Large intestine (tissue), 3 donors: ENCODE measurements at regions not wholly inside any gene's neighbourhood (a gene's known extent, or its start where the extent isn't known, plus 50 kb on each side); places are given as distances from the start of the nearest gene placed in this dataset.

Experiments used
- DNase-seq, 2 donors: peaks; one replicate each; pipeline versions ENCODE4 v3.0.0 to v3.0.0-alpha.2; 2013
- H3K27ac ChIP-seq: one replicate; pipeline ENCODE4 v1.5.1; 2013; ENCODE audit warnings: low read length
- H3K27me3 ChIP-seq: 2 replicates; pipeline ENCODE4 v1.6.1; 2013; ENCODE audit warnings: low read length; ENCODE audit not compliant: control insufficient read depth, insufficient read depth
- H3K36me3 ChIP-seq: 2 replicates; pipeline ENCODE4 v1.6.1; 2013; ENCODE audit warnings: low read length; ENCODE audit not compliant: control insufficient read depth, insufficient read depth
- H3K4me1 ChIP-seq: one replicate; pipeline ENCODE4 v1.6.1; 2013; ENCODE audit warnings: low read length; ENCODE audit not compliant: control insufficient read depth, insufficient read depth
- H3K4me3 ChIP-seq: one replicate; pipeline ENCODE4 v1.5.1; 2013; ENCODE audit warnings: low read length
- H3K9me3 ChIP-seq: one replicate; pipeline ENCODE4 v1.6.1; 2013; ENCODE audit warnings: mild to moderate bottlenecking, low read depth, low read length, moderate library complexity; ENCODE audit not compliant: control insufficient read depth
- WGBS: methylation state at CpG from one replicate; pipeline ENCODE4 v1.1.5; 2013; ENCODE audit warnings: low lambda C conversion rate; ENCODE audit not compliant: insufficient coverage; 5-methylcytosine and 5-hydroxymethylcytosine counted together

DNA sequence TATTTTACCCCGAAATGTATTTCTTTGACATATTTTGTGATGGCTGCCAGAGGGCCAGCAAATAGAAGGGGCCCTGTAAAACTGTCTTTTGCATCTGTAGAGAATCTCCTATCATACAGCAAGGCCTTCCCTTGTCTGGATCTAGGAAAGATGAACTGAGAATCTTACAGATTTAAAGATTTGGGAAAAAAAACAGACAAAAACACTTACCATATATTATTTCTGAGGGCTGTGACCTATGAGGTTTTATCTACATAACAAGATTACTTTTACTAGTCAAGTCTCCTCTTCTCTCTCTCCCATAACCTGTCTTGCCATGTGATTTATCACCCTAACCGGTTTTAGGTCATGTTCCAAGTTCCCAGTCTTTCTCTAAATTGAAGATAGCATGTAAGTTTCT is 599.2 kb upstream of the CDH6 start:
- no peaks in the 10 kb centered on the region for H3K4me1 ChIP-seq
- WGBS = 100% methylated on average over 1 of the region's 2 CpGs
- DNase-seq = no peak
- no peak overlapping the region for H3K27ac ChIP-seq
- H3K9me3 ChIP-seq = no peaks in the 10 kb centered on the region
- no peaks in the 10 kb centered on the region for H3K36me3 ChIP-seq
- H3K27me3 ChIP-seq = no peaks in the 10 kb centered on the region
- H3K4me3 ChIP-seq = no peak overlapping the region

DNA sequence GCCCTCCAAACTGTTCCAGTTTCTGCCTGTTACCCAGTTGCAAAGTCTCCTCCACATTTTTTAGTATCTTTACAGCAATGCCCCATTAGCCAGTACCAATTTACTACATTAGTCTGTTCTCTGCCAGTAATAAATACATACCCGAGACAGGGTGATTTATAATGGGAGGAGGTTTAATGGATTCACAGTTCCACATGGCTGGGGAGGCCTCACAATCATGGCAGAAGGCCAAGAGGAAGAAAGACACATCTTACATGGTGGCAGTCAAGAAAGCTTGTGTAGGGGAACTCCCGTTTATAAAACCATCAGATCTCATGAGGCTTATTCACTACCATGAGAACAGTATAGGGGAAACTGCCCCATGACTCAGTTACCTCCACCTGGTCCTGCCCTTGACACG is 600.7 kb upstream of the CDH6 start:
- no peak for DNase-seq
- Histone ChIP-seq H3K4me1 (no peaks in the 10 kb centered on the region), H3K9me3 (no peaks in the 10 kb centered on the region), H3K4me3 (no peak overlapping the region), H3K27me3 (no peaks in the 10 kb centered on the region), H3K27ac (no peak overlapping the region), H3K36me3 (no peaks in the 10 kb centered on the region)
- WGBS = no CpG with 5 or more reads among the region's 3 CpGs

DNA sequence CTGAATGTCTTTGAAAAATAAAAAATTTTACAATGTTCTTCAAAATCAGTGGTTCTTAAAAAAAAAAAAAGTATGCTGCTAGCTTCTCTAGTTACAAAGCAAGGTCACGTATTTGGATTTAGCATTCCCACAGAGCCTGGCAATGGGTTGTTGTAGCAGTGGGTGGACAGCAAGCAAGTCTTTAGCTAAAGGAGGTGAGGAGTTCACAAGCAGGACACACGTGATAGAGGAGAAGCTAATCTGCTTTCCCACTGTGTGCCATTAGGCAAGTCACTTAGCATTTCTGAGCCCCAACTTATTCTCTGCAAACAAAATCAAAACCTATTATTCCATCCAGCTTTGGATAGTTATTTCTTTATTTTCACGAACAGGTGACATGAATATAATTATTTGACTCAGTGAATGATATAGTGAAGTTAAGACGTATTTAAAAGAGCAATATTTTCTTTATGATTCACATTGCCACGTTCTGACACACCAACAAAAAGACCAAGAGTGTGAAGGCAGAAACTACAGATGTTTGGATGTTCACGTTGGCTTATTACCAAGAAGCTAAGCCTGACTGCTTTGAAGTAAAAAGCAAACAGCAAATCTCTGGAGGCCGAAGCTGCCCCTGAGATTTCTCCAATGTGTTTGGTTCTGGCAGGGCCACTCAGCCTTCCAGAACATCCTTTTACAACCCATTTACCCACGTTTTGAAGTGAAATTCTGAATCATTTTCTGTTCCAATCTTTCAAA is 612.1 kb upstream of the CDH6 start:
- Histone ChIP-seq H3K27ac (no peak overlapping the region), H3K36me3 (no peaks in the 10 kb centered on the region), H3K4me3 (no peak overlapping the region), H3K27me3 (no peaks in the 10 kb centered on the region), H3K9me3 (no peaks in the 10 kb centered on the region), H3K4me1 (no peaks in the 10 kb centered on the region)
- 42% methylated on average over 2 of the region's 8 CpGs for WGBS
- no peak for DNase-seq

DNA sequence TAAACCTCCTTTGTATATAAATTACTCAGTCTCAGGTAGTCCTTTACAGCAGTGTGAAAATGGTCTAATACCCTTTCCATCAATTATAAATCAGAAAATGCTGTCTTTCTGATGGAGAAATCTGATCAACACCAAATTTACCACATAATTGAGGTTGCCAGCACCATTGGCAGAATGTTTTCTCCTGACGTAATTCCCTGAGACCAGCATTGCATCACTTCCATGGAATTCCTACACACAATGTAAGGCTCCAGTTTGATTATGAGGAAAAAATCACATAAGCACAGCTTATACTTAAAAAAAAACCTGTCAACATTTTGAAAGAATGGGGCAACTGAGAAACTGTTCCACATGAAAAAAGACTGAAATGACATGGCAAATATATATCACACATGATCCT is 618.7 kb upstream of the CDH6 start:
- WGBS = no CpG with 5 or more reads among the region's 1 CpG
- Histone ChIP-seq H3K27me3 (no peaks in the 10 kb centered on the region), H3K4me3 (no peak overlapping the region), H3K4me1 (no peaks in the 10 kb centered on the region), H3K27ac (no peak overlapping the region), H3K9me3 (no peaks in the 10 kb centered on the region), H3K36me3 (no peaks in the 10 kb centered on the region)
- no peak for DNase-seq

DNA sequence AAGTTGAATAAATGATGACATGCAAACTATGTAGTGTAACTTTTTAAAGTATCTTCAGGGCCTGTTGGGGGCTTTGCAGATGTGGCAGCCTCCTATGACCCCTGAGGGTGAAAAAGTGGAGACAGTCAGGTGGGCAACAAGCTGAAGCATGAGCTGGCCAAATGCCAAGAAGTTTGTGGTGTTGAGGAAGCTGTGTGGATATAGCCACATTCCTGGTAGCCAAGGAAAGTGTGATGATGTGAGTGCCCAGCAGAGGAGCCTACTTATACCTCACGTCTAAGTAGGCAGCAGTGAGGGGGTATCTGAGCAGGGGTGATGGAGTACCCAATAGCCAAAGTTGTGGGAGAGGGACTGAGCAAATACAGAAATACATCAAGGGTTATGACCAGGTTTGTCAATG is 621.2 kb upstream of the CDH6 start:
- no CpG with 5 or more reads among the region's 1 CpG for WGBS
- no peaks in the 10 kb centered on the region for H3K4me1 ChIP-seq
- H3K27ac ChIP-seq = no peak overlapping the region
- no peaks in the 10 kb centered on the region for H3K9me3 ChIP-seq
- no peaks in the 10 kb centered on the region for H3K27me3 ChIP-seq
- no peak overlapping the region for H3K4me3 ChIP-seq
- DNase-seq = no peak
- H3K36me3 ChIP-seq = no peaks in the 10 kb centered on the region

DNA sequence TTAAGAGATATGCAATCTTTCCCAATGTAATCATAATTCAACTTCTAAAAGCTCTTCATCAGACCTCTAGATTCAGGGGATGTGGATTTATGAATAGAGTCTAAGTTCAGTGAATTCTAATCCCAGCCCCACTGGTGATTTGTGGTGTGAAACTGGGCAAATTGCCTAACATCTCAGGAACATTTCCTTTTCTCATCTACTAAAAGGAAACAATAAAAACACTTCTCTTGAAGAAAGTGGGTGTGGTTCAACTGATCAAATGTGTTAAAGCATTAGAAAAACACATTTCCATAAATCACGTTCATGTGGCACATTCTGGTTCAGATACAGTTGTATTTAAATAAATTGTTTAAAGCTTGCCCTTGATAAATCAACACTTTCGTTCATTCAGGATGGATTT is 631.7 kb upstream of the CDH6 start:
- no peak for DNase-seq
- Histone ChIP-seq H3K9me3 (no peaks in the 10 kb centered on the region), H3K27ac (no peak overlapping the region), H3K27me3 (no peaks in the 10 kb centered on the region), H3K4me1 (no peaks in the 10 kb centered on the region), H3K36me3 (no peaks in the 10 kb centered on the region), H3K4me3 (no peak overlapping the region)
- WGBS = no CpG with 5 or more reads among the region's 2 CpGs

DNA sequence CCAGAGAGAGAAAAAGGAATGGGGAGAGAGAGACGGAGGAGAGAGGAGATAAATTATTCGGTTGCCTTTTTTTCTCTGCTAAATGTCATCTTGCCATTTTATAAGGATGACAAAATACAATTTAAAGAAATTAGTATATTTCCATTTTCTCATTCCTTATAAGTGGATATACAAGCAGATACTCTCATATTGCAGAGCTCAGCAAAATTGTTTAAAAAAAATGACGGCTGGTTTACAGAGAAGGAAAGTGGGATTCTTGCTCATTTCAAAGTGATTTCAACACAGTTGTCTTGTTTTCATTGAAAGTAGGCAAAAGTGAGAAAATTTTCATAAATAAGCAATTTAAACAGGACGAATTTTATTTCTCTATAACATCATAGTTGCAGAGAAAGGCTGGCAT is 641.9 kb upstream of the CDH6 start:
- WGBS = 81% methylated on average over 3 of the region's 4 CpGs
- no peak overlapping the region for H3K27ac ChIP-seq
- H3K36me3 ChIP-seq = no peaks in the 10 kb centered on the region
- H3K4me1 ChIP-seq = no peaks in the 10 kb centered on the region
- no peak for DNase-seq
- no peaks in the 10 kb centered on the region for H3K27me3 ChIP-seq
- H3K9me3 ChIP-seq = no peaks in the 10 kb centered on the region
- no peak overlapping the region for H3K4me3 ChIP-seq

DNA sequence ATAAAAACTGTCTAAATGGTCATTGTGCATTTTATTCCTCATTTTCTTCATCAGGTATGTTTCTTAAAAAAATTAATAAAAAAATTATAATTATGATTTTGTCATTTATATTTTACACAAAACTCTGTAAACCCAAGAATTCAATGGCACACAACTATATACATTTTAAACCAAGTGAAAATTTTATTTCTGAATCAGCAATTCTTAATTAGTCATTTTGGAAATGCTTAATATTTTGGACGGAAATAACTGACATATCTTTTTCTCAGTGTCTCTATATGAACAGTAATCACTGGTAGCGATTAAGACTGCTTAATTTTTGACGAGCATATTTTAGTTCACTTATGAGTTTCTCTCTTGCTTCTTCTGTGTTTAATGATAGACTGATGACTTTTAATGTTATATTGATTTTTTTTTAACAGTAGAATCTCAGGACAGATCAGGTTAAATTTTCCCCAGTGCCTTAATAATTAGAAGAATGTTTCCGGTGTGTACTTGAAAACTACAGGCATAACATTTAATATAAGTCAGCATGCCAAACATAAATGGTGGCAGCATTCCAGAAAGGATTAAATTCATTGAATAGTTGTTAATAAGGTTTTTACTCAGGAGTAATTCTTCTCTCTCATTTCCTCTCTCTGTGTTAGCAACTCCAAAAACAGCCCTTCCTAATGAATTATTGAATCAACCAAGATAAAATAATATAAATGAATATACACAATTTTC is 644.7 kb upstream of the CDH6 start:
- H3K4me1 ChIP-seq = no peaks in the 10 kb centered on the region
- WGBS = 95% methylated on average over 4 of the region's 4 CpGs
- no peak overlapping the region for H3K4me3 ChIP-seq
- no peaks in the 10 kb centered on the region for H3K27me3 ChIP-seq
- no peaks in the 10 kb centered on the region for H3K9me3 ChIP-seq
- no peak overlapping the region for H3K27ac ChIP-seq
- H3K36me3 ChIP-seq = no peaks in the 10 kb centered on the region
- no peak for DNase-seq

DNA sequence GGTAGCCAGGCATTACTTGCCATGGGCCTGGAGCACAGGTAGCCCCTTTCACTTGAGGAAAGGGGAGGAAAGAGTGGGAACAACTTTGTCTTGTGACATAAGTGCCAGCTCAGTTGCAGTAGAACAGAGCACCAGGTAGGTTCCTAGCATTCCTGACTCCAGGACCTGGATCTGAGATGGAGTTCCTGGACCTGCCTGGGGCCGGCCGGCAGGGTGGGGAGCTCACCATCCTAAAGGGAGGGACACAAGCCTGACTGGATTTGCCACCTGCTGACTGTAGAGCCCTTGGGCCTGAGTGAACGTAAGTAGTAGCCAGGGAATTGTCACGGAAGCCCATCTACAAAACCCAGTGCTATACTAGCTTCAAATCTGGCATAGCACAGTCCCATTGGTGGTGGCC is 653.3 kb upstream of the CDH6 start:
- Histone ChIP-seq H3K36me3 (no peaks in the 10 kb centered on the region), H3K27ac (no peak overlapping the region), H3K27me3 (no peaks in the 10 kb centered on the region), H3K9me3 (no peaks in the 10 kb centered on the region), H3K4me3 (no peak overlapping the region), H3K4me1 (no peaks in the 10 kb centered on the region)
- DNase-seq = no peak
- no CpG with 5 or more reads among the region's 4 CpGs for WGBS

DNA sequence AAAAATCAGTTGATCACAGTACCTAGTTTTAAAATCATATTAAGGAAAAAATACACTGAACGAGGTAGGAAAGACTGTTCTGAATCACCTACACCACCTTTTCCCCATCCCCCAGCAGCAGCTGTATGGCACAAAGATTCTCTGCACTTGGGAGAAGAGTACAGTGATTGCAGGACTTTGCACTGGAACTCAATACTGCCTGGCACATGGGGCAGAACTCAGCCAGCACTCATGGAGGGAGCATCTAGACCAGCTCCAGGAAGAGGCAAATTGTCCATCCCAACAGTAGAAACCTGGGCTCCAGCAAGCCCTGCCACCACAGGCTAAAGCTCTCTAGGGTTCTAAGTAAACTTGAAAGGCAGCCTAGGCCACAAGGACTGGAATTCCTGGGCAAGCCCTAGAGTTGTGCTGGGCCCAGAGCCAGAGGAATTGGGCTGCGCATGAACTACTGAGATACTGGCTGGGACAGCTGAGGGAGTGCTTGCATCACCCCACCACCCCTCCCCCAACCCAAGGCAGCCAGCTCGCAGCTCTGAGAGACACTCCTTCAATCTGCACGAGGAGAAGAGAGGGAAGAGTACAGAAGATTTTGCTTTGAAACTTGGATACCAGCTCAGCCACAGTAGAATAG is 654.4 kb upstream of the CDH6 start:
- 83% methylated on average over 1 of the region's 4 CpGs for WGBS
- Histone ChIP-seq H3K4me3 (no peak overlapping the region), H3K4me1 (no peaks in the 10 kb centered on the region), H3K27me3 (no peaks in the 10 kb centered on the region), H3K27ac (no peak overlapping the region), H3K36me3 (no peaks in the 10 kb centered on the region), H3K9me3 (no peaks in the 10 kb centered on the region)
- no peak for DNase-seq
